Neural progenitor cell (in vitro differentiated cells): ENCODE measurements at regions not wholly inside any gene's neighbourhood (a gene's known extent, or its start where the extent isn't known, plus 50 kb on each side); places are given as distances from the start of the nearest gene placed in this dataset.
"Not testable (repeated sequence)": the region's sequence is repeated elsewhere in the genome, so short reads cannot be mapped to it uniquely, and the experiment has no call there.

ENCODE experiments used
- DNase-seq: peaks from one replicate; pipeline ENCODE4 v3.0.0-alpha.2; 2016; ENCODE audit warnings: low spot score
- H2AFZ ChIP-seq: fragments of 200-600 bp; sonication (generic); replicated peaks from 2 replicates; pipeline ENCODE4 v1.6.1; 2016; ENCODE audit warnings: antibody characterized with exemption
- H3F3A ChIP-seq: fragments of 200-600 bp; sonication (generic); 2 replicates; pipeline ENCODE4 v1.6.1; 2016; ENCODE audit warnings: antibody characterized with exemption, low read depth
- H3K27ac ChIP-seq: fragments of 200-600 bp; sonication (generic); 2 replicates; pipeline ENCODE4 v1.5.1; 2016; ENCODE audit warnings: mild to moderate bottlenecking
- H3K27me3 ChIP-seq: fragments of 200-600 bp; sonication (generic); 2 replicates; pipeline ENCODE4 v1.6.1; 2016; ENCODE audit warnings: mild to moderate bottlenecking, moderate library complexity
- H3K36me3 ChIP-seq: fragments of 200-600 bp; sonication (generic); 2 replicates; pipeline ENCODE4 v1.5.1; 2016
- H3K4me1 ChIP-seq: fragments of 200-600 bp; sonication (generic); 2 replicates; pipeline ENCODE4 v1.6.1; 2016; ENCODE audit warnings: mixed run types
- H3K4me2 ChIP-seq: fragments of 200-600 bp; sonication (generic); 2 replicates; pipeline ENCODE4 v1.6.1; 2016
- H3K4me3 ChIP-seq: fragments of 200-600 bp; sonication (generic); 2 replicates; pipeline ENCODE4 v1.5.1; 2016
- H3K79me2 ChIP-seq: fragments of 200-600 bp; sonication (generic); 2 replicates; pipeline ENCODE4 v1.6.1; 2016; ENCODE audit warnings: low read depth
- H3K9ac ChIP-seq: fragments of 200-600 bp; sonication (generic); 2 replicates; pipeline ENCODE4 v1.6.1; 2016
- H3K9me3 ChIP-seq: fragments of 200-600 bp; sonication (generic); 2 replicates; pipeline ENCODE4 v1.5.1; 2016; ENCODE audit warnings: low read depth
- H4K20me1 ChIP-seq: fragments of 200-600 bp; sonication (generic); 2 replicates; pipeline ENCODE4 v1.6.1; 2016; ENCODE audit warnings: low read depth
- H3K27ac Mint-ChIP-seq: 3 replicates; pipeline ENCODE4 v1.8.0; 2021; ENCODE audit warnings: mixed read lengths
- H3K27me3 Mint-ChIP-seq: 2 replicates; pipeline ENCODE4 v1.8.0; 2022; ENCODE audit warnings: low read depth, mild to moderate bottlenecking, inconsistent platforms, moderate library complexity, mixed read lengths; ENCODE audit not compliant: insufficient read depth
- H3K36me3 Mint-ChIP-seq: 3 replicates; pipeline ENCODE4 v1.8.0; 2021; ENCODE audit warnings: mixed read lengths
- H3K4me1 Mint-ChIP-seq: 3 replicates; pipeline ENCODE4 v1.8.0; 2021; ENCODE audit warnings: mixed read lengths
- H3K4me3 Mint-ChIP-seq: 3 replicates; pipeline ENCODE4 v1.8.0; 2021; ENCODE audit warnings: mild to moderate bottlenecking, moderate library complexity, mixed read lengths
- H3K9me3 Mint-ChIP-seq: 3 replicates; pipeline ENCODE4 v1.8.0; 2020; ENCODE audit warnings: mixed read lengths
- EZH2 ChIP-seq: fragments of 200-600 bp; sonication (generic); IDR thresholded peaks from 2 replicates; pipeline ENCODE4 v1.6.1; 2017; ENCODE audit warnings: antibody characterized with exemption, mild to moderate bottlenecking, moderate library complexity
- EZH2phosphoT487 ChIP-seq: fragments of 200-600 bp; sonication (generic); IDR thresholded peaks from 2 replicates; pipeline ENCODE4 v1.6.1; 2017; ENCODE audit warnings: antibody characterized with exemption
- TF ChIP-seq, protein P1 (sequence below): fragments of 200-600 bp; sonication (generic); IDR thresholded peaks from 2 replicates; pipeline ENCODE4 v1.5.1; 2017; ENCODE audit warnings: antibody characterized with exemption, mild to moderate bottlenecking

DNA sequence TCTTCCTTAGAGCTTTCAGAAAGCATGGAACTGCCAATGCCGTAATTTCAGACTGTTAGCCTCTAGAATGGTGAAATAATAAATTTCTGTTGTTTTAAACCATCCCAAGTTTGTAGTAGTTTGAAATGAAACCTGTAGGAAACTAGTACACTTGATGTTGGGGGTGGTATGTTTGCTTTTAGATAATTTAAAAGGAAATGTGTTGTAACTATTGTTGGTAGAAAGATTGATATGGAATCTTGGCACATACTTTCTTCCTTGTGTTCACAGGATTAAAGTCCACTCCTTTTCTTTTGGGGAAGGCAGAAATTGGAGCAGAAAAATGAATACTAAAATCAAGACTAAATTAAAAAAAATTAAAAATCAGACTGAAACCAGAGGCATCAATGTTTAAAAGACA is 66.0 kb upstream of the ARRDC3 start:
- no peaks in the 10 kb centered on the region for H3K27me3 ChIP-seq
- TF ChIP-seq, protein P1, sequence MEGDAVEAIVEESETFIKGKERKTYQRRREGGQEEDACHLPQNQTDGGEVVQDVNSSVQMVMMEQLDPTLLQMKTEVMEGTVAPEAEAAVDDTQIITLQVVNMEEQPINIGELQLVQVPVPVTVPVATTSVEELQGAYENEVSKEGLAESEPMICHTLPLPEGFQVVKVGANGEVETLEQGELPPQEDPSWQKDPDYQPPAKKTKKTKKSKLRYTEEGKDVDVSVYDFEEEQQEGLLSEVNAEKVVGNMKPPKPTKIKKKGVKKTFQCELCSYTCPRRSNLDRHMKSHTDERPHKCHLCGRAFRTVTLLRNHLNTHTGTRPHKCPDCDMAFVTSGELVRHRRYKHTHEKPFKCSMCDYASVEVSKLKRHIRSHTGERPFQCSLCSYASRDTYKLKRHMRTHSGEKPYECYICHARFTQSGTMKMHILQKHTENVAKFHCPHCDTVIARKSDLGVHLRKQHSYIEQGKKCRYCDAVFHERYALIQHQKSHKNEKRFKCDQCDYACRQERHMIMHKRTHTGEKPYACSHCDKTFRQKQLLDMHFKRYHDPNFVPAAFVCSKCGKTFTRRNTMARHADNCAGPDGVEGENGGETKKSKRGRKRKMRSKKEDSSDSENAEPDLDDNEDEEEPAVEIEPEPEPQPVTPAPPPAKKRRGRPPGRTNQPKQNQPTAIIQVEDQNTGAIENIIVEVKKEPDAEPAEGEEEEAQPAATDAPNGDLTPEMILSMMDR = no peak
- no peaks in the 10 kb centered on the region for H3K4me1 Mint-ChIP-seq
- H3K27ac Mint-ChIP-seq = no peak overlapping the region
- H3K4me2 ChIP-seq = no peak overlapping the region
- H4K20me1 ChIP-seq = no peaks in the 10 kb centered on the region
- no peak overlapping the region for H3K9ac ChIP-seq
- no peak overlapping the region for H3K4me3 ChIP-seq
- no peaks in the 10 kb centered on the region for H3K27me3 Mint-ChIP-seq
- no peaks in the 10 kb centered on the region for H3K36me3 ChIP-seq
- DNase-seq = no peak
- H3K27ac ChIP-seq = no peak overlapping the region
- H3K9me3 ChIP-seq = no peaks in the 10 kb centered on the region
- no peaks in the 10 kb centered on the region for H3K9me3 Mint-ChIP-seq
- no peaks in the 10 kb centered on the region for H3F3A ChIP-seq
- H3K4me1 ChIP-seq = no peaks in the 10 kb centered on the region
- H2AFZ ChIP-seq = no peak overlapping the region
- no peak overlapping the region for H3K4me3 Mint-ChIP-seq
- H3K79me2 ChIP-seq = no peaks in the 10 kb centered on the region
- no peaks in the 10 kb centered on the region for H3K36me3 Mint-ChIP-seq

DNA sequence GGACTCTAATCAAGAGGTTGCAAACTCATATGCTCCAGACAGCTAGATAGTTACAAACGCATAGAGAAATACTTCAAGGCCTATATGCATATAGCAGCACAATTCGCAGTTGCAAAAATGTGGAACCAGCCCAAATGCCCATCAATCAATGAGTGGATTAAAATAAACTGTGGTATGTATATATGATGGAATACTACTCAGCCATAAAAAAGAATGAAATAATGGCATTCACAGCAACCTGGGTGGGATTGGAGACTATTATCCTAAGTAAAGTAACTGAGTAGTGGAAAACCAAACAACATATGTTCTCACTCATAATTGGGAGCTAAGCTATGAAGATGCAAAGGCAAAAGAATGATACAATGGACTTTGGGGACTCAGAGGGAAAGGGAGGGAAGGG is 65.0 kb upstream of the ARRDC3 start:
- H3K9me3 ChIP-seq, H3K4me2 ChIP-seq, H3K79me2 ChIP-seq, H3F3A ChIP-seq, H3K36me3 Mint-ChIP-seq, H3K27ac ChIP-seq, H3K4me1 ChIP-seq, H3K4me1 Mint-ChIP-seq, H3K36me3 ChIP-seq, H3K27me3 Mint-ChIP-seq, H3K27me3 ChIP-seq, H2AFZ ChIP-seq, H3K27ac Mint-ChIP-seq, H3K9ac ChIP-seq, H4K20me1 ChIP-seq, H3K4me3 Mint-ChIP-seq, DNase-seq, H3K4me3 ChIP-seq, H3K9me3 Mint-ChIP-seq: not testable (repeated sequence)

DNA sequence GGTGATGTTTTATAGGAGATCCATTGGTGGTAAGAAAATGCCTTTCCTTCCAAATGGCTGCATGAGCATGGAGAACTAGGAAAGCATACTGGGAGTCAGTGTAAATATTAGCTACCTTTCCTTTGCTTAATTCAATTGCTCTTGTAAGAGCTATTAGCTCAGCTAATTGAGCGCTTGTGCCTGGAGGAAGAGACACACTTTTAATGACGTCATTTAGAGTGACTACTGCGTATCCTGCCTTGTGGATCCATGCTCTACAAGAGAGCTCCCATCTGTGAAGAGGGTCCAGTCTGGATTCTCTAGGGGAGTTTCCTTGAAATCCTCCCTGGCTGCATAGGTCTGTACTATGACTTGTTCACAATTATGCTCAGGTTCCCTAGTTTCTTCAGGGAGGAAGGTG is 63.8 kb upstream of the ARRDC3 start:
- H3K4me3 Mint-ChIP-seq, H2AFZ ChIP-seq, H3K27me3 Mint-ChIP-seq, H3K79me2 ChIP-seq, DNase-seq, H3F3A ChIP-seq, H3K4me1 ChIP-seq, H3K4me2 ChIP-seq, H3K27ac Mint-ChIP-seq, H3K27ac ChIP-seq, H3K9me3 ChIP-seq, H3K36me3 Mint-ChIP-seq, H3K4me1 Mint-ChIP-seq, H3K4me3 ChIP-seq, H3K9me3 Mint-ChIP-seq, H4K20me1 ChIP-seq, H3K9ac ChIP-seq, H3K36me3 ChIP-seq, H3K27me3 ChIP-seq: not testable (repeated sequence)

DNA sequence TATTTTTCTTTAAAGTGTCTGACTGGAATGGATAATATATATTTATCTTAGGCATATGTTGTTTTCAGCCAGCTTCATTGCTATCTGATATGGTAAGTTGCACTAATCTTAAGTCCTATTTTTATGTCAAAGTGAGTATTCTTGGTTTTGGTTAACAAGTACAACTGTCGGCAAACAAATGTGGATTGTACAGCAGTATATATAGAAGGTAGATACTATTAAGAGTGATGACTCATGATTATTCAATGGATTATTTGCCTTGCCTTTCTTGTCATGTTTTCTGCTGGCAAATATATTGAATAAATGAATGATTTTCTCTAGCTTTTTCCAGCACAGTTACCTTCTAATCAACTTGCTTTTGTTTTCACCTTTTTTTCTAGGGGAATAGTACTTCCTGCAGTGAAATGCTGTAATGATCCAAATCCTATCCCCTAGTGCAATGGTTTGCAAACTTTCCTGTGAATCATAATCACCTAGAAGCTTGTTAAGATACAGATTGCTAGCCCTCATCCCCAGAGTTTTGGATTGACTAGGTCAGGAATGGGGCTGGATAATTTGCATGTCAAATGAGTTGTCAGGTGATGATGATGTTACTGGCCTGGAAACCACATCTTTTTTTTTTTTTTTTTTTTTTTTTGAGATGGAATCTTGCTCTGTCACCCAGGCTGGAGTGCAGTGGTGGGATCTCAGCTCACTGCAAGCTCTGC is 60.8 kb upstream of the ARRDC3 start:
- Mint-ChIP-seq H3K27ac (no peak overlapping the region), H3K36me3 (no peaks in the 10 kb centered on the region), H3K9me3 (no peaks in the 10 kb centered on the region), H3K4me3 (no peak overlapping the region), H3K27me3 (no peaks in the 10 kb centered on the region), H3K4me1 (no peaks in the 10 kb centered on the region)
- H3K27ac ChIP-seq = no peak overlapping the region
- no peaks in the 10 kb centered on the region for H3F3A ChIP-seq
- H3K4me3 ChIP-seq = no peak overlapping the region
- no peak overlapping the region for H3K9ac ChIP-seq
- no peaks in the 10 kb centered on the region for H4K20me1 ChIP-seq
- H3K79me2 ChIP-seq = no peaks in the 10 kb centered on the region
- H3K36me3 ChIP-seq = no peaks in the 10 kb centered on the region
- TF ChIP-seq, protein P1 = no peak
- TF ChIP-seq EZH2phosphoT487 (no peak), EZH2 (no peak)
- H3K4me1 ChIP-seq = no peaks in the 10 kb centered on the region
- no peak overlapping the region for H3K4me2 ChIP-seq
- no peaks in the 10 kb centered on the region for H3K9me3 ChIP-seq
- H2AFZ ChIP-seq = no peak overlapping the region
- DNase-seq = no peak
- H3K27me3 ChIP-seq = no peaks in the 10 kb centered on the region
